Stimulated activated CD8-positive, alpha-beta memory T cell treated with anti-CD3 and anti-CD28 coated beads, Interleukin-2, amount 100 ng/mL, for 48 hours (primary cell): ENCODE measurements at regions not wholly inside any gene's neighbourhood (a gene's known extent, or its start where the extent isn't known, plus 50 kb on each side); places are given as distances from the start of the nearest gene placed in this dataset.

ENCODE experiments used
- DNase-seq, 2 donors: peaks; one replicate each; pipeline ENCODE4 v3.0.0-alpha.2; 2020; ENCODE audit warnings: low read depth in 2 of 2

DNA sequence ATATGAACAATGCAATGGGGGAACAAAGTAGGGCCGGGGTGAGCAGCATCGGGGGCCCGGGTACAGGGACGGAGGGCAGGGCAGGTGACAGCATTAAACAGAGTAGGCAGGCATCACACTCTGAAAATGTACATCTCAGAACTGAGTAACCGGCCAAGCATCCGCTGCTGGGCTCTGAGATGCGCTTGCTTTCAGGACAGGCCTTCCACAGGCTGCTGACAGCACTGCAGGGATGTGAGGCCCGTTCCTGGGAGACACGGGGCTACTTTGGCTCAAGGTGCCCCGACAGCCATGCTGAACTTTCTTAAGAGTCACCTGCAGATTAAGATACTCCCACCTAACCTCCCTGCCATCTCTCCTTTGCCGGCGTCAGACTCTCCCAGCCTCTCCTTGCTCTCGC is 64.3 kb upstream of the FGFR2 start:
- no peak for DNase-seq

DNA sequence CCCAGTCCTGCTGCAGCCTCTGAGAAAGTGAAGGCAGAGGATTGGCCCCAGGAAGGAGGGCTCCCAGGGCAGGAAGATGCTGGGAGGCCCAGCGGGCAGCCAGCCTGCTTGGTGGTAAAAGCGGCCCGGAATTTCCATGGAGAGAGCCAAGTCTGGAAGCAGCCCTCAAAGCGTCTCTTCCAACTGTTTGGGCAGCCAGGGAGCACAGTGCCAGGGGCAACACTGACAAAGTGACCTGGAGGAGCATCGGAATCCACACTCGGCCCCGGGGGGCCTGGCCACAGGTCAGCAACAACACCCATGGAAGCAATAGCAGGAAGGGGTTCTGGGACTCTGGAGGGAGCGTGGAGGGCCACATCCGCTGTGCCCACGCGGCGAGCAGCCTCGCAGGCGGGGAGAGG is 63.2 kb upstream of the FGFR2 start:
- no peak for DNase-seq

DNA sequence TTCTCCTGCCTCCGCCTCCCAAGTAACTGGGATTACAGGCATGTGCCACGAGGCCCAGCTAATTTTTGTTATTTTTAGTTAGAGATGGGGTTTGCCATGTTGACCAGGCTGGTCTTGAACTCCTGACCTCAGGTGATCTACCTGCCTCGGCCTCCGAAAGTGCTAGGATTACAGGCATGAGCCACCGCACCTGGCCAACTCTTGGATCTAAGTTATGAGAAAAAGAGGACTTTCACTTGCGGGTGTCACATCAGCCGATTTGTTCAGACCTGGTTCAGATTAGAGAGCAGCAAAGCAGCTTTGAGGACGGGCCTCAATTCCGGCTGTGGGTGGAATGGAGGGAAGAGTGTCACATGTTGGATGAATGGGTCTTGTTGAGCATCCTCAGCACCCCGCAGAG is 61.0 kb upstream of the FGFR2 start:
- DNase-seq = no peak

DNA sequence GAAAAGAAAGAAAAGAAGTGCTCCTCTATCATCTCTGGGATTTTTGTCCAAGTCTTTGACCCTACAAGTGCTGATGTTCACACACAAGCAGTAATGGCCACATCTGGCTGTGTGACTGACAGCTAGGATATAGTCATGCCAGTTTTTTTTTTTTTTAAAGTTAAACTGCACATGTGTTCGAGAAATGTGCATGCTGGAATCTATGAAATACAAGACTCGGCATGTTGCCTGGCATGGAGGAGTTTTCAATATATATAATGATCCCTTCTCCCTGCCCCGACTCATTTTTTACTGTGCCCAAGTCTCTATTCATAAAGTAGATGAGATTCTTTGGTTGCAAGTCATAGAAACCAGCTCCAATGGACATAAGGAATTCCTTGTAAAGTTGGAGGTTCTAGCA is 60.4 kb upstream of the FGFR2 start:
- no peak for DNase-seq

DNA sequence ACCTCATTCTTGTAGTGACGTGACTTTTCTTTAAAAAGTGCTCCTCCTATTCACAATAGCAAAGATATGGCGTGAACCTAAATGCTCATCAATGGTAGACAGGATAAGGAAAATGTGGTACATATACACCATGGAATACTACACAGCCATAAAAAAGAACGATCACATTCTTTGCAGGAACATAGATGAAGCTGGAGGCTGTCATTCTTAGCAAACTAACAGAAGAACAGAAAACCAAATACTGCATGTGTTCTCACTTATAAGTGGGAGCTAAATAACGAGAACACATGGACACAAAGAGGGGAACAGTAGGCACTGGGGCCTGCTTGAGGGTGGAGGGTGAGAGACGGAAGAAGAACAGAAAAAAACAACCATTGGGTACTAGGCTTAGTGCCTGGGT is 59.9 kb upstream of the FGFR2 start:
- DNase-seq = no peak

DNA sequence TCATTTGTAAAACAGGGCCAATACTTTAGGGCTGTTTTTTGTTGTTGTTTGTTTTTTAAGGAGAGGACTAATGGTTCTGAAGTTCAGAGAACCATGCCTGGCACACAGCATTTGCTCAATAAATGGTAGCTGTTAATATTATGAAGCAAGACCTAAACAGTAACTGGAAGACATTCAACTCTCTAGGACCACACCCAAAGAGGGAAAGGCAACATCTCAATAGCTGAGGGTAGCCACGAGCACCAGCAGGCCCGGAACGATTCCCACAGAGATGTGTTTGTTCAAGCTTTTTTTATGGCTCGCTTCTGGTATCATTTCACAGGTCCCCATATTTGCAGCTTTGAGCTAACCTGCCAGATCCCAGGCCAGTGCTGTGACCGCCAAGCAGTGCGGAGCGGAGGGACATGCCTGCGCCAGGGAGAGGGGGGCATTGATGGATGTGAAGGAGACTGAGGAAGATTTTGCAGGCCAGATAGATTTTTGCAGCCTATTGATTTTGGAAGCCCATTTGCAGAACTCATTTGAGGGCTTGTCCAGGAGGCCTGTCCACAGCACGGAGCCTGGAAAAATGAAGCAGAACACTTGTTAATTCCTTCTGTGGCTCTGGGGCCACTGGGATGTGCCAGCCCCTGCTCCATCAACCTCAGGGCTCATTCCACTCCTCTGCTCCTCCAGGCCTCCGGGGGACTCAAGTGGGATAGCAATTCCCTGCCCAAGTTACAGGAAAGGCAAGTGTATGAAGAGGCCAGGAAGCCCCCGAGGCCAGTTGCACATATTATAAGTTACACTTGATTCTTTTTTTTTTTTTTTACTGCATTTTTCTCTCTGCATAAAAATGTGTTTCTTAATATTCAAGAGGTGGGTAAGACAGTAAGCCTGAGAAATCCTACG is 57.3 kb upstream of the FGFR2 start:
- no peak for DNase-seq

DNA sequence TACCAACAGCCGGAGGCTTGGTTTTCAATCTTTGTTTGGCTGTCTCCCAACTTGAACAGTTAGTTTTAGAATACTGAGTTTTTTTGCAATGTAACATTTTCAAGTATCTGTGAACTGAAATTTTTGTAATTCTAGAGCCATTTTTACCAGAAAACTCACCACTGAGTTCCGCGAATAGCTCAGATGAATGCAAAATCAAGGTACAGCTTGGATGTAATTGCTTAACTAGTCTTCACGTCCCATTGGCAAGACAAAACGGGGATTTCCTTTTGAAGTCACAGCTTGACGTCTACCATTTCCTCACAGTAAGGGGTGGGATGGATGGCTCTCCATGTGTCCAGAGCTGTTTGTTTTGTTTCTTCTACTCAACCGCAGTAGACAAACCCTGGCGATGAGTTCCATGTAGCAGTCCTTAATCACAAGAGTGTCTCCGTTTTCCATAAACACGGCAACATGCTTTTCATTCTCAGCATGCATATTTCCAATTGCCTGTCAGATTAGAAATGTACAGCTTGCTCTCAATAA is 55.8 kb upstream of the FGFR2 start:
- no peak for DNase-seq

DNA sequence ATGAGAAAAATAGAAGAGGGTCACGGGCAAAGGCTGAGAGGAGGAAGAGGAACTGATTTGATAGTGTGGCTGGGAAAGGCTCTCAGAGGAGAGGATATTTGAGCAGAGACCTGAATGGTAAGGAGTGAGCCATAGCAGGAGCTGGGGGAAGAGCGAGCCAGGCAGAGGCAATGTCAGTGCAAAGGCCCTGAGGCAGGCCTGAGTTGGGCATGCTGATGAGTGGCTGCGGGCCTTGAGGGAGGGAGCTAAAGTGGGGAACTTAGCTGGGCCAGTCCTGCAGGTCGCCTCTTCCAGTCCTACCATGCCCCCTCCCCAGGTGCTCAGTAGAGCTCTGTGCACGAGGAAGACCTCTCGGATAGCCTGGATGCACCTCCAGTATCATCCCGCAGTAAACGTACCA is 55.4 kb upstream of the FGFR2 start:
- no peak for DNase-seq

DNA sequence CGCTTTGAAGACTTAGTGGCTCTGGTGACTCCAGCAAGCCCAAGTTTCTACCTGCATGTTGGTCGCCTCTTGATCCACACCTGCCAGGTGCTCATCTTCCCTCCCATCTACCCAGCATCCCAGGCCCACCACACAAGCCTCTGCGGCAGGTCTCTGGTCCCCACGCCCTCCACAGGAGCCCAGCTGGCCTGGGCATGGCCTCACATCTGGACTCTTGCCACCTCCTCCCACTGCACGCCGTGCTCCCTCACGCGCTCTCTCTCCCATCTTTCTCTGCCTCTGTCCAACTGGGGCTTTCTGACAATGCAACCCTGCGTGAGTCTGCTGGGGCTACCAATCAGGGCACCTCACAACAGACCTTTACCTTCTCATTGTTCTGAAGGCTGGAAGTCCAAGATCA is 50.2 kb upstream of the FGFR2 start:
- no peak for DNase-seq

DNA sequence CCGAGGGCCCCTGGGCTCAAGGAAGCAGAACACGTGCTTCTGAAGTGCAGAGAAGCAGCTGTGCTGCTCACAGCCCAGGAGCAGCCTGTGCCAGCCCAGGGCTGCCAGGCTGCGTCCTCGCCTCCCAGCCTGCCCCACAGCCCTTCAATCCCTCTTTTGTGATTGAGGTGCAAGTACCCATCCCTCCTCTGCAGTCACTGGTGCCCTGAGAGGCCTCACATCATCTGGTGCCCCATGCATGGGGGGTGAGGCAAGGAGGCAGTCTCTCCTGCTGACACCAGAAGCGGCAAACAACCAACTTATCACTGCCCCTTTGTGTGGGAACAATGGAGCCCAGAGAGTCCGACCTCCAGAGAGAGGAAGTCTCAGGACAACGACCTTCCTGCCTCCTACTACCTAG is 49.8 kb upstream of the FGFR2 start:
- DNase-seq = no peak
